HG03354 (cell line): ENCODE measurements at regions not wholly inside any gene's neighbourhood (a gene's known extent, or its start where the extent isn't known, plus 50 kb on each side); places are given as distances from the start of the nearest gene placed in this dataset.
"Not testable (repeated sequence)": the region's sequence is repeated elsewhere in the genome, so short reads cannot be mapped to it uniquely, and the experiment has no call there.

Experiments used
- ATAC-seq: cut with Tn5 transposase; IDR thresholded peaks from one replicate; pipeline ENCODE4 v1.9.1; 2021; ENCODE audit warnings: mild to moderate bottlenecking; ENCODE audit not compliant: unreplicated experiment, poor library complexity, severe bottlenecking

DNA sequence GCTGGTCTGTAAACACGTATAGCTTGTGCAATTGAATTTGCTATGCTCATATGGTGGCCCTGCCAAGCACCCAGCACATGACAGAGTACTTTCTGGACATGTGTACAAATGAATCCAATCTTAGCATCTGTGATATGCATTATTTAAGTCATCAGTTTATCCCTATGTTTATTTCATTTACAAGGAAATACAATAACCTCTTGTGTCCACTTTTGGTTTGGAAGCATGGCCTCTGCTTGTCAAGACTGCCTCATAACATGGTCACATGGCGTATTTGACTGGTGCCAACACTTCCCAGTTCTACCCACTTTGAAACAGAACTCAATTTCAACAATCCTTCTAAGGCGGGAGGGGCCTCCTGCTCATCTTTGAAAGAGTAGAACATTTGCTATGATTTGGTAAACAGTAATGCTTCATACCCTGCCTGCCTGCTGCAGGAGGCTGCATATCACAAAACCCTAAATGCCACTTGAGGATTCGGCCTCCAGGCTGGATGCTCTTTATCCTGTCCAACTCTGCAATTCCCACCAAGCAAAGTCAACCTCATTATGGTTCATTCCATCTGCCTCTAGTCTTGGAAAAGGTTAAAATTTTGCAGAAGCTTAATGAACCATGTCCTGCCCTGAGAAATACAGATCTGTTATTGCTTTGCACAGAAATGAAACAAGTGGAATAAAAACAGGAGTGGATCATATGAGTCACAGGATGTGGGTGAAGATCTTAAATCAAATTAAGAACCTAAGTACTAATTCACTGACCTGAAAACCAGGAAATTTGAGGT is 151.3 kb downstream of the CYSLTR2 start:
- ATAC-seq = no peak

DNA sequence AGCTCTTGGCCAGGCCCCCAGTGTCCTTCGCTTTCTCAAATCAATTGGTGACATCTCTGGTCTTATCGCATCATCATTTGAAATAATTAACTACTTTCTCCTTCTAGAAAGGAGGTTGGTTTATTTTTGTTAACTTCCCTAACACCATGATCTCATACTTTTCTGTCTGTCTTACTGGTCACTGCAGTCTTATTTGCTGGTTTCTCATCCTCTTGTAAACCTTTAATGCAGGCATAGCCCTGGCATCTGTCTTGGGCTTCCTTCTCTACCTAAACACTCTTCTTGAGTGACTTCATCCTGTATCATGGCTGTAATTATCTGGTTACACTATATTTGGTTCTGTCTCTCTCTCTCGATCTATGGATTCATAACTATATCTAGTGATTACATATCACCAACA is 152.8 kb downstream of the CYSLTR2 start:
- ATAC-seq = no peak

DNA sequence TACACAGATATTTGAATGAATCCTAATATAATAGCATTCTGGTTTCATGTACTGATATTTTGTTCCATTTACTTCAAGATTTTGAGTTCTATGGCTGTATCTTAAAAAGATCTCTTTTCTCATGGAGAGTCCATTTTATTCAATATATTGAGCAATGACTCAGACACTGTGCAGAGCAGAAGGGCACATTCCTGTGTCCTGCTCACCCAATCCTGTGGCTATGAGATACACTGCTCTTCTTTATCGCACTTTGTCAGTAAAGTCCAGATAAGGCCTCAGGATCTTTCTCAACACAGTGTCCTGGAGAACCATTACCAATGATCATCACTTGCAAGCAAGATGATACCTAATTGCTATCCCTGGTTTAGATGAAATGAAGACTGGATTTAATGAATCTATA is 155.0 kb downstream of the CYSLTR2 start:
- no peak for ATAC-seq

DNA sequence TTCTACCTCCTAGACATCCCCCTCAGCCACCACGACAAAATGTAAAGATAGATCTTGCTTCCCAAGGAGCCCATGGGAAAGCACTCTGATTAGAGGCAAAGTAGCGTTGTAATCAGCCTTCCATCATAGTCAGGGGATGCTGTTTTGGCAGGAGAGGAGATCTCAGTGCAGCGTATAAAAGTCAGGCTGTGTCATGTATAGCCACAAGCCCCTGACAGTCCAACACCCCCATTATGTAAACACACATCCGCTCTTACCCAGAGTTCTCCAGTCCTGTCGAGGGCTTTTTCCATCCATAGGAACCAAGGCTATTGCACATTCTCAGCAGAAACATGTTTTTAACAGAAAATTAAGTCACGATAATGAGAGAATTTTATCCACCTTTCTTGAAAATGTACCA is 156.3 kb downstream of the CYSLTR2 start:
- no peak for ATAC-seq

DNA sequence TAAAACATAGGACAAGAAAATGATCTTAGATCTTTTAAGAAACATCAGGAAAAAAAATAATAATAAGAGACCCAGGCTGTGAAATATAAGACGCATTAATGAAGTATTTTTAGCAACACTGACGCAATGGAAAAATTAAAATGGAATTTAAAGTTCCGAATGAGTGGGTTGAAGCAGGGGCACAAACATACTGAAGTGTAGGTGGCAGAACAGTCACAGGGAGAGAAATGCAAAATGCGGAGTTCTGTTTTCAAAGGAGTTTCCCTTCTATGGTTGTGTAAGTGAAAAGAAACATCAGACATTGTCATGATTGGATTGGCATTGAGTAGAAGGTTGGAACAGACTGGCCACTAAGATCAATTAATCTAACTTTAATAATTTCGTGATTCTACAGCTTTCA is 159.8 kb downstream of the CYSLTR2 start:
- ATAC-seq = no peak

DNA sequence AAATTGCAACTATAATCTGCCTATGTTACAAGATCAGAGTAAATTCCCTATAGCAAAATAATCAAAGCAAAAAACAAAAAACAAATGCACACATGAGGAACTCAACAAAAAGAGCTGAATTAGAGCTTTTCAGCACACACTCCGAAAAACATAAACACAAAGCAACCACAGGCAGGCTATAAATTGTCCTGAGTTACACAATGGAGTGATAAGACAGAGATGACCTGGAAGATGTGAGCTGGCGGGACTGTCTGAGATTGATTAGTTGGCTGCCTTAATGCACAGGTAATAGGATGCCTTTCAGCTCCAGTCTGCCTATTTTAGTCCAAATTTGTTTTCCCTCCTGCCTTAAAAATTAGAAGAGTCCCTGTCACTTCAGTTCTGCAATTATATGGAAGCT is 159.0 kb upstream of the FNDC3A start:
- no peak for ATAC-seq

DNA sequence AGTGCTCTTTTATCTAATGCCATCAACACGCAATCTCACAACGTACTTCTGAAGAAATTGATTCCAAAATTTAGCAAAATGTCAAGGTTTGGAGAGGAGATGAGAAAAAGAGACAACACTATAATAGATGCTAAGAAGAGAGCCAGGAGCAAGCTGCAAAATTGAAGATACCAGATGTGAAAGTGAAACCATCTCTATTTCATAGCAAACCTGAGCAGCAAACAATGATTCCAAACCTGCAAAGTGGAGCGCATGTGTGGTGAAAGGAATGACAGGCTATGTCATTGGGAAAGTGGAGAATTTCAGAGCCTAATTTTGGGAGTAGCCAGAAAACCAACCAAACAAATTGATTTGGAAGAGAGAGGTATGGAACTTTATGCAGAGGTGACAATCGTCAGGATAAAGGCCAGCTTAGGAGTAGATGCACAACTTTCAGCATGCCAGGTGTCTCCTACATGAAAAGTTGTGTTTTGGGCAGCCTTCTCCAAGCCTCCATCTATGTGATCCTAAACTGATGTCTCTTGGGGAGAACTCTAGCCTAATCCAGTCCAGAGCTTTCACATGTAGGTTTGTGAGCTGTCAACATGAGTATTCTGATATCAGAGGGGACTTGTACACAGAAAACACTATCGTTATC is 158.4 kb upstream of the FNDC3A start:
- no peak for ATAC-seq

DNA sequence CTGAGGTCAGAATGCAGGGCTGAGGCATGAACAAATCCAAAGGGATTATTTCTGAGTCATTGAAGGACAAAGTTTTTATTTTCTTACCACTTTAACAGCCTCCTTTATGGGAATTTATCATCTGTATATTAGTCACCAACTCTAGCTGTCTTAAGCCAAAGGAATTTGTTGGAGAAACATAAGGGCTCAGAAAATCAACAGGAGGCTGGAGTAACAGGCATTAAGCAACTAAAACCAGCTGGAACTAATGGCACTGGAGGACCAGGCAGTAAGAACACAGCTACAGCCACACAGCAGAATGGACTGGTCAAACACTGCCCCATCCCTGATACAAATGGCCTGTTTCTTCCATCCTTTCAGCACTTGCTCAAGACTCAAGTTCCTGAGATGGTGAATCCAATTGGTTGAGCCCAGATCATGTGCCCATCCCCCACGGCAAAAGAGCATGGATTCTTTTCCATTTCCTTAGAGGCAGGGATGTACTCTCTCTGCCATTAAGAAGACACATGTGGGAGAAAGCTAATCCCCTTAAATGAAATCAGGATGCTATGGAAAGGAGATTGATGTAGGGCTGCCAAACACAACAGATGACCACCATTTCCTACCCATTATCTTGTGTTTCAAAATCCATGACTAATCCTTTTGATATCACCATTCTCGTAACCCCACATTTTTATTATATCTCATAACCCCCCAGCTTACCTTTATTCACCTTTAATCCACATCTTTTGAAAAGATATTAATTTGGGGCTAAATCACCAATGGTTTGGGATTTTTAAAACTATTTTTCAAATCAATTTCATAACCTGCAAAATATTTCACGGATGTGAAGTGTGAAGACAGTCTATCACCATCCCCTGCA is 157.0 kb upstream of the FNDC3A start:
- ATAC-seq = no peak

DNA sequence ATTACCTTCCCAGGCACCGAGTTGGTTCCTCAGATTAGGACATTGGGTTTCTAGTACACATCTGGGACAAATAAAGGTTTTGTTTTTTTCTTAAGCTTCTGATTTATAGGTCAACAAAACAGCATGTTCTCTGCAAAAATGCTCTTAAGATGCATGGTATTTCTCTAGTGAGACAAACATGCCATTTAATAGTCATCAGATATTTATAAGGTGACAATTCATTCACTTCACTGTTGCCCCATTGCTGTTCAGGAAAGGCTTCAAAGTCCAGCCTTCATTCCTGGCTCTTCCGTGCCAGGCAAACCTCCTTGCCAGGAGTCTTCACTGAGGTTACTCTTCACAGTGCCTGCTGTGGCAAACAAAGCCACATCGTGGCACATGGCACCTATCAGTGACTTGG is 156.3 kb upstream of the FNDC3A start:
- no peak for ATAC-seq

DNA sequence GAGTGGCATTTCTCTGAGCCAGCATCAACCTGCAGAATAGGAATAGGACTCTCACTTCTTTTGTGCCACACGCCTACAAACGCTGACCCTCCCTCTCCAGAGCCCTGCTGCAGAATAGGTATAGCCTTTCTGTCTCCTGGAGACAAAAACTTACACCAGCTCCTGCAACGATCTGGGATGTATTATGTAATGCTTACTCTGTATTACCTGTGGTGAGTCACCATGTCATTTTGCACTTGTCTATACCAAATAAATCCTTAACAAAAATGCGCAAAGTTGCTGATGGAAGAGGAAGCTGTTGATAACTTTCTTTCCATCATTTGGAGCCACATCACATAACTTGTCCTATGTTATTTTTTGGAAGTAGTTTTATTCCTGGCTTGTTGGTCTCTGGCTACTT is 155.8 kb upstream of the FNDC3A start:
- ATAC-seq = no peak

DNA sequence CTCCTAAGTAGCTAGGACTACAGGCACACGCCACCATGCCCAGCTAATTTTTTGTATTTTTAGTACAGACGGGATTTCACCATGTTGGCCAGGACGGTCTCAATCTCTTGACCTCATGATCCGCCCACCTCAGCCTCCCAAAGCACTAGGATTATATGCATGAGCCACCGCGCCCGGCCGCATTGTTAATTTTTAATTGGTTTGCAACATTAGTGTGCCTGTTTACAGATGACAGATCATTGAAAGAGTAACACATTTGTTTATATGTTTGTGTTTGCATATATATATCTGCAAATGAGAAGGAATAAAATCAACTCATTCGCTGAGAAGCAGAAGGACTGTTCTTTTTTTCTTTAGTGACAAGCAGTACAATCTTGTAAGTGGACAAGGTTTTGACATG is 152.2 kb upstream of the FNDC3A start:
- not testable (repeated sequence) for ATAC-seq

DNA sequence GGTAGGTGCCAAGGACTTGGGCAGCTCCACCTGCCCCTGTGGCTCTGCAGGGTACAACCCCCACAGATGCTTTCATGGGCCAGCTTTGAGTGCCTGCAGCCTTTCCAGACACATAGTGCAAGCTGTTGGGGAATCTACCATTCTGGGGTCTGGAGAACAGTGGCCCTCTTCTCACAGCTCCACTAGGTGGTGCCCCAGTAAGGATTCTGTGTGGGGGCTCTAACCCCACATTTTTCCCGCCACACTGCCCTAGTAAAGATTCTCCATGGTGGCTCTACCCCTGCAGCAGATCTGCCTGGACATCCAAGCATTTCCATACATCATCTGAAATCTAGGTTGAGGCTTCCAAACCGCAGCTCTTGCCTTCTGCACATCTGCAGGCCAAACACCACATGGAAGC is 149.7 kb upstream of the FNDC3A start:
- ATAC-seq = no peak

DNA sequence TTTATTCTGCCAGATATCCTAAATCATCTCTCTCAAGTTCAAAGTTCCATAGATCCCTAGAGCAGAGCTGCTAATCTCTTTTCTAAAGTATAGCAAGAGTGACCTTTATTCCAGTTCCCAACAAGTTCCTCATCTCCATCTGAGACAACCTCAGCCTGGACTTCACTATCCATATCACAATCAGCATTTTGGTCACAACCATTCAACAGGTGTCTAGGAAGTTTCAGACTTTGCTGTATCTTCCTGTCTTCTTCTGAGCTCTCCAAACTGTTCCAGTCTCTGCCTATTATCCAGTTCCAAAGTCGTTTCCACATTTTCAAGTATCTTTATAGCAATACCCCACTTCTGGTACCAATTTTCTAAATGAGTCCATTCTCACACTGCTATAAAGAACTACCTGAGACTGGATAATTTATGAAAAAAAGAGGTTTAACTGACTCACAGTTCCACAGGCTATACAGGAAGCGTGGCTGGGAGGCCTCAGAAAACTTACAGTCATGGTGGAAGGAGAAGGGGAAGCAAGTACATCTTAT is 148.7 kb upstream of the FNDC3A start:
- not testable (repeated sequence) for ATAC-seq

DNA sequence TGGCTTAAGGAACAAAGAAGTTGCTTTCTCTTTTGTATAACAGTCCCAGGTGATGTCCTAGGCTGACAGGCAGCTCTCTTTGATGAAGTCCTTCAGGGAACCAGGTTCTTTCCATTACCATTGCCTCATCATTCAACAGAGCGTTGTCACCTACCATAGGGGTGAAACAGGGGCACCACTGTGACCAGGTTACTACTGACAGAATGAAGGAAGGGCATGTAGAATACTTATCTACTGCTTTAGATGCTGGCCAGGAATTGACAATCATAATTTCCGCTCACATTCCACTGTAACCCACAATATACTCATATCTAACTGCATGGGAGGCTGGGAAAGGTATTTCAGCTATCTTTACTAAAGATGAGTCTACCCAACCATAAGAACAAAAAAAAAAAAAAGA is 148.0 kb upstream of the FNDC3A start:
- ATAC-seq = no peak

DNA sequence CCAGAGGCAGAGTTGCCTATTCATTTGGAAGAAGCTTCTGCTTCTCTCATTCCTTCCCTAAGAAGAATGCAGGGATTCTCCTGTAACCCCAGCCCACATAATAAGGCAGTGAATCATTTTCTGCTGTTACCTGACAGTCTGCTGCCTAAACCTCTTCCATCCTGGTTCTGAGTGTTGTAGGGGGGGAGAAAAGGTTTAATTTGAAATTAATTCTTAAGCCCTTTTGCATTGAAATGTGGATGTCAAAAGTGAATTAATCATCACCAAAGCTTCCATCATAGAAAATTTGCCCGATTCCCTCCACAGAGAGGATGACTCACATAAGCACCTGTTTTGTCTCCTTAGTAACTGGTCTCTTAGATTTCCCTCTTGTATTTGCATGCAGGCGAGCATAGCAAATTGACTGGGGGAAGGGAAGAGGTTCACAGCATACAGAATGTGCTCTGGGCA is 146.7 kb upstream of the FNDC3A start:
- peak; percentile 87 for ATAC-seq

DNA sequence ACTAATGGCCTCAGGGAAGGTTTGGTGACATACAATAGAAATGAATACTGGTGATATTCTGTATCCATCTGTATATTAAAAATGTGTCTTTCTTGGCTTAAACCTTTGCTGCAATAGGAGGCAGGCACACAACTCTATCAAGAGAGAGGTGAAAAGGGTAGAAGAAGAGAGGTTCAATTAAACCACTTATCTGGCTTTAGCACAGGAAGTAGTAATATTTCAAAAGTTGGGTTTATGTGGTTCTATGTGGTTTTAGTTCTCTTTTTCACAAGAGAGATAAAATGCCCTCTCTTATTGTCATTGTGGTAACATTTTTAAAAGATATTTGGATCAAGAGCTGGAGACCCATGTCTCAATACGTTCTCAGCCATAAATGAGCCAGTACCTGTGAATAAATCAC is 146.2 kb upstream of the FNDC3A start:
- ATAC-seq = peak; percentile 51

DNA sequence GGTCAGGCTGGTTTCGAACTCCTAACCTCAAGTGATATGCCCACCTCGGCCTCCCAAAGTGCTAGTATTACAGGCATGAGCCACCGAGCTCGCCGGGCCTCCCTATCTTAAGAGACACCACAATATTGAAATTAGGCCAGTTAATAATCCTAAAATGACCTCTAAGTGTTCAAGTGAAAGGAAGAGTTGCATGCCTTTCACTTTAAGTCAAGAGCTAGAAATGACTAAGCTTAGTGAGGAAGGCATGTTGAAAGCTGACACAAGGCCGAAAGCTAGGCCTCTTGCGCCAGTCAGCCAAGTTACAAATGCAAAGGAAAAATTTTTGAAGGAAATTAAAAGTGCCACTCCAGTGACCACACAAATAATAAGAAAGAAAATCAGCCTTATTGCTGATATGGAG is 144.5 kb upstream of the FNDC3A start:
- ATAC-seq = peak; percentile 48

DNA sequence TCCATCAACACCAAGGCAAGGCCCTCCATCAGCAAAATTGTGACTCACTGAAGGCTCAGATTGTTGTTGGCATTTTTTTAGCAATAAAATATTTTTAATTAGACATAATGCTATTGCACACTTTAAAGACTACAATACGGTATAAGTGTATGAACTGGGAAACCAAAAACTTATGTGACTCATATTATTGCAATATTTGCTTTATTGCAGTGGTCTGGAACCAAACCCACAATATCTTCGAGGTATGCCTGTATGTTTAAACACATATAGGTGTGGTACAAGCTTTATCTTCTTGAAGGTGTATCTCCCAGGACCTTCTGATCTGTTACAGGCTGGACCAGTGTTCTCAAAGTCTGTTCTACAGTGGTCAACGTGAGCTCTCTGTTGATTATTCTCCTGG is 142.3 kb upstream of the FNDC3A start:
- no peak for ATAC-seq

DNA sequence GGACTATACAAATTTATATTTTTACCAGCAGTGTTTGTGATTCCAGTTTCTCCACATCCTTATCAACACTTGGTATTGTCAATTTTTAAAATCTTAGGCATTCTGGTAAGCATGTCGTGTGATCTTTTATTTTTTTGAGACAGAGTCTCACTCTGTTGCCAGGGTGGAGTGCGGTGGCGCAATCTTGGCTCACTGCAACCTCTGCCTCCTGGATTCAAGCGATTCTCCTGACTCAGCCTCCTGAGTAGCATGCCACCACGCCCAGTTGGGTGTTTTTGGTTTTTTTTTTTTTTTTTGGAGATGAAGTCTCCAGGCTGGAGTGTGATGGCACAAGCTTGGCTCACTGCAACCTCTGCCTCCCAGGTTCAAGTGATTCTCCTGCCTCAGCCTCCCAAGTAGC is 140.4 kb upstream of the FNDC3A start:
- not testable (repeated sequence) for ATAC-seq

DNA sequence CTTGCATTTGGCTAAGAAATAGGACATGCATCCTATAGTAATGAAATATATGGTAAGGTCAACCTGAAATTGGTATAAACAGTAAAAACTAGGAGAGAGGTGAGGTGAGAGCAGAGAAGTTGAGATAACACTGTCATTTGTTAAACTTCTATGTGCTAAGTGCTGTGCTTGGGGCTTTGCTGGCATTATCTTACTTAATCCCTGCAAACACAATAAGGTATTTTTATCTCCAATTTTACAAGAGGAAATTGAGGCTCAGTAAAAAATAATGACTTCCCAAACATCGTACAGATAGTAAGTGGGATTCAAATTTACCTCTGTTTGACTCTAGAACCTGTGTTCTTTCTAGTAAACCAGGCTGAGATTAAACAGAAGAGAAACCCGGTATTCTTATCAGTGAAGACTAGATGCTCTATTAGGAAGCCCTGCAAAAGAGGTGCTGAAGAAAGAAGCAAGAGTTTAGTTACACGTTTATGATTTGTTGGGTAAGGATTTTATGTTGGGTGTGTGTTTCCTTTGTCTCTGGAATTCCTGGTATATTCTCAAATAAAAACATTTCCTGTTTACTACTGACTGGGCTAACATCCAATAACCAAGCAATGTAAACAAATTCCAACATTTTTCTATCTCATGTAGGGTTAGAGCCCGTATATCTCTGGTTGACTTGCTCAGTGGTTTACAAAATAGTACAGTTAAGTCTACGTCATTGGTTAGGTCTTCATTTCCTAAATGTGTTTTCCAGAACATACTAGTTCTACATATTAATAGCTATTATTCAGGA is 137.3 kb upstream of the FNDC3A start:
- ATAC-seq = no peak
